D721Med (cell line): ENCODE measurements at regions not wholly inside any gene's neighbourhood (a gene's known extent, or its start where the extent isn't known, plus 50 kb on each side); places are given as distances from the start of the nearest gene placed in this dataset.

Experiments used
- DNase-seq: peaks from one replicate; pipeline ENCODE4 v3.0.0; 2011; ENCODE audit warnings: low spot score; ENCODE audit not compliant: insufficient read length
- FAIRE-seq: peaks from 2 replicates; lab custom pipeline; 2011; peaks lifted over from hg19 to GRCh38; lab: Jason Lieb, UNC
- CTCF ChIP-seq: IDR thresholded peaks from 2 replicates; pipeline ENCODE4 v1.5.1; 2012; ENCODE audit warnings: mild to moderate bottlenecking, control low read depth; ENCODE audit not compliant: insufficient read depth; ENCODE audit errors: missing control alignments

DNA sequence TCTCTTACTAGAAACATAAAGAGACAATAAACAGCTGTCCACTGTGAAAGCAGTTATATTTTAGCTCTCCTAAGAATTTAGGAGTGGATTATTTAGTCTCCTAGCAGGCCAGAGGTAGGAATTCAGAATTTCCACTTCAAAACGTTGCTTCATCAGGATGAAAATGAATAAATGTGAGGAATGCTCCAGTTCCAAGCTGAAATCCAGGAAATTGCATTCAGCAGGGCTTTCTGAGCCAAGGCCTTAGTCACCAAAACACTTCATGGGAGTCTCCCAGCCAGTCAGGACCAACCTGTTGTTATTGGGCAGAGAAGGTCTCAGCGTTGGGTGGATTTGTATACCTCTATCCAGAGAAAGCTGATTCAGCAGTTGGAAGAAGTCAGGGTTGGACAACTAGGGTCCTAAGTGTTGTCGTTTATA lies 1040.3 kb downstream of the TLE1 start:
- FAIRE-seq (no peak), DNase-seq (no peak)
- TF ChIP-seq CTCF = no peak

DNA sequence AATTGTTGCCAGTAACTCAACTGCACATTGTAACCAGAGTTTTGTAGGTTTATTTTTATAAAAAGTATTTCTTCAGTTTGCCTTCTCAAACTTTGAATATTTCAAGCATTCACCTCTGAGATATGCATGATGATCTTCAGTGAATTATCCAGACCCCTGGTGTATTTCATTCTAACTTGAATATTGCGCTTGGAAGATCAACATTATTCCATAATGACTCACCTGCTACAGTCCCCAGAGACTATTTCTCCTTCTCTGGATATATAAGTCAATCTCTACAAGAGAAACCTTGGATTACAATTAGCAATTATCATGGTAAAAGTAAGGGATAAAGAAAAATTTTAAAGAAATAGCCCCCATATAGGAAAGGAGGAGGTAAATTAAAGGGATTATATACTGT lies 1041.0 kb downstream of the TLE1 start:
- no peak for FAIRE-seq
- DNase-seq = no peak
- no peak for TF ChIP-seq CTCF

DNA sequence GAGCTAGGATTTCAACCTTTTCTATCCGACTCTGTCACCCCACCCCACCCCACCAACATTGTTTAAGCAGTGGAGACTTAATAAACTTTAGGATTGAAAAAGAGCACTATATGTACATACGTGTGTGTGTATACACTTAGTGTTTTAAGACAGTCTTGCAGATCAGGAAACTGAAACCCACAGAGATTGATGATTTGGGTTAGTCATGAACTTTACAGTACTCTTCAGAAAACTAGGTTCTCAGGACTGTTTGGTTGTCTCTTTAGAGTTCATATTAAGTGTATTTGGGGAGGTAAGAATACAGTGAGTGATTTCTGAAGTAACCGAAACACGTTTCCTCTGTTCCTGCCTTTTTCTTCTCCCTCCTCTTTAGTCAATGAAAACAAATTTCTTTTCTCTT lies 1043.1 kb downstream of the TLE1 start:
- TF ChIP-seq CTCF = no peak
- no peak for DNase-seq
- no peak for FAIRE-seq

GRCh38 chr9:80644044-80644443 lies 1045.3 kb downstream of the TLE1 start:
- DNase-seq = no peak
- FAIRE-seq = no peak
- TF ChIP-seq CTCF = no peak

- DNase-seq (no peak), FAIRE-seq (no peak)
- no peak for TF ChIP-seq CTCF
Measured at GRCh38 chr9:80635065-80635464, 1054.3 kb downstream of the TLE1 start.

- no peak for TF ChIP-seq CTCF
- DNase-seq (no peak), FAIRE-seq (no peak)
Measured at GRCh38 chr9:80632041-80632440, 1057.3 kb downstream of the TLE1 start.

GRCh38 chr9:80622508-80622907 lies 1050.7 kb downstream of the TLE4 start:
- FAIRE-seq (no peak), DNase-seq (no peak)
- no peak for TF ChIP-seq CTCF
